PC-9 (cell line): ENCODE measurements at regions not wholly inside any gene's neighbourhood (a gene's known extent, or its start where the extent isn't known, plus 50 kb on each side); places are given as distances from the start of the nearest gene placed in this dataset.
A peak's percentile ranks its signal among the peaks of the same experiment; 100 is the strongest.

Experiments
- BruUV-seq: library from RNA; stranded (reverse); fragments of 400-500 nt; replicated peaks from 2 replicates; lab custom pipeline; 2021; lab: Mats Ljungman, UMichigan
- CTCF ChIA-PET: fragments of 300-600 bp; sonication (Branson Sonifier 250); formaldehyde crosslinking; loops from one replicate; lab custom pipeline; 2022; ENCODE audit warnings: antibody characterized with exemption; lab: Charles Lee
- POLR2A ChIA-PET: fragments of 300-600 bp; sonication (Branson Sonifier 250); formaldehyde crosslinking; loops from one replicate; lab custom pipeline; 2022; ENCODE audit warnings: antibody characterized with exemption; ENCODE audit not compliant: unreplicated experiment; lab: Charles Lee
- DNase-seq, 2 experiments: peaks; one replicate each; pipeline versions ENCODE4 v3.0.0 to v3.0.0-alpha.2; 2015 to 2022; ENCODE audit warnings: mixed read lengths in 1 of 2
- H2AFZ ChIP-seq: fragments of 200-600 bp; sonication (generic); 2 replicates; pipeline ENCODE4 v1.8.1; 2017; ENCODE audit warnings: antibody characterized with exemption
- H3F3A ChIP-seq: fragments of 200-600 bp; sonication (generic); 2 replicates; pipeline ENCODE4 v1.8.1; 2017; ENCODE audit warnings: antibody characterized with exemption, mild to moderate bottlenecking, low read depth; ENCODE audit not compliant: insufficient read depth
- H3K27ac ChIP-seq: fragments of 200-600 bp; sonication (generic); 2 replicates; pipeline ENCODE4 v1.6.1; 2016; ENCODE audit warnings: mixed run types
- H3K27me3 ChIP-seq: fragments of 200-600 bp; sonication (generic); 2 replicates; pipeline ENCODE4 v1.6.1; 2016; ENCODE audit warnings: low read depth, mixed run types; ENCODE audit not compliant: insufficient read depth
- H3K36me3 ChIP-seq: fragments of 200-600 bp; sonication (generic); 2 replicates; pipeline ENCODE4 v1.6.1; 2016; ENCODE audit warnings: low read depth, mixed run types
- H3K4me1 ChIP-seq: fragments of 200-600 bp; sonication (generic); replicated peaks from 2 replicates; pipeline ENCODE4 v1.6.1; 2016; ENCODE audit warnings: mixed run types; ENCODE audit not compliant: insufficient read depth
- H3K4me2 ChIP-seq: fragments of 200-600 bp; sonication (generic); 2 replicates; pipeline ENCODE4 v1.6.1; 2017; ENCODE audit warnings: mixed run types
- H3K4me3 ChIP-seq: fragments of 200-600 bp; sonication (generic); 2 replicates; pipeline ENCODE4 v1.6.1; 2016; ENCODE audit warnings: mixed run types
- H3K79me2 ChIP-seq: fragments of 200-600 bp; sonication (generic); 2 replicates; pipeline ENCODE4 v1.6.1; 2017; ENCODE audit warnings: low read depth, mixed run types
- H3K9me2 ChIP-seq: fragments of 200-600 bp; sonication (generic); 2 replicates; pipeline ENCODE4 v1.8.1; 2017; ENCODE audit warnings: mild to moderate bottlenecking; ENCODE audit not compliant: insufficient read depth
- H3K9me3 ChIP-seq: fragments of 200-600 bp; sonication (generic); 2 replicates; pipeline ENCODE4 v1.8.1; 2016; ENCODE audit warnings: low read depth; ENCODE audit not compliant: insufficient read depth
- H4K20me1 ChIP-seq: fragments of 200-600 bp; sonication (generic); 2 replicates; pipeline ENCODE4 v1.8.1; 2017; ENCODE audit not compliant: insufficient read depth
- CTCF ChIP-seq: fragments of 200-600 bp; sonication (generic); conservative IDR thresholded peaks from 2 replicates; pipeline ENCODE4 v1.6.1; 2017; ENCODE audit warnings: mixed run types, antibody characterized with exemption, mild to moderate bottlenecking, moderate library complexity
- EZH2 ChIP-seq: fragments of 200-600 bp; sonication (generic); IDR thresholded peaks from 2 replicates; pipeline ENCODE4 v1.8.0; 2017; ENCODE audit warnings: antibody characterized with exemption, low read depth
- intact Hi-C: fragments of 100-400 bp; cut with micrococcal nuclease; formaldehyde crosslinking; loops from one replicate; pipeline ENCODE4 v1.10.0; 2022; ENCODE audit not compliant: unreplicated experiment

GRCh38 chr6:108739496-108740330, 108.5 kb upstream of the ARMC2 start:
- Histone ChIP-seq H4K20me1 (no peaks in the 10 kb centered on the region), H3K4me3 (no peak overlapping the region; the same call in 1 of the 2 replicates), H3K27me3 (no peaks in the 10 kb centered on the region), H2AFZ (peak overlapping the region; percentile 17; the same call in 1 of the 2 replicates), H3K36me3 (no peaks in the 10 kb centered on the region), H3K4me2 (peak overlapping the region; percentile 96), H3K9me2 (no peaks in the 10 kb centered on the region), H3K79me2 (peaks cover 24% of the 10 kb centered on the region; the same call in 1 of the 2 replicates), H3K4me1 (peaks cover 90% of the 10 kb centered on the region), H3K27ac (peak overlapping the region; percentile 99), H3F3A (peaks cover 66% of the 10 kb centered on the region), H3K9me3 (no peaks in the 10 kb centered on the region)
- BruUV-seq, result no TSS peak
- intact Hi-C loops, result no loop called here
- TF ChIP-seq EZH2 (no peak), CTCF (no peak)
- ChIA-PET CTCF (interaction anchor here (0.6 kb wide), 1 partner anchor 85 kb away, joined by 5 read pairs; no protein-coding TSS in a partner anchor), POLR2A (interaction anchor here (0.6 kb wide), 3 partner anchors 50 to 230 kb away, joined by 3 to 5 read pairs (median 3); no protein-coding TSS in a partner anchor)
- DNase-seq, result peak; percentile 69 to 94

- no peak for DNase-seq
- peaks cover 32% of the 10 kb centered on the region; the same call in 1 of the 2 replicates for H3K79me2 ChIP-seq
- H3K9me2 ChIP-seq, result no peaks in the 10 kb centered on the region
- peak overlapping the region; percentile 67 for H3K4me2 ChIP-seq
- H3K36me3 ChIP-seq, result no peaks in the 10 kb centered on the region
- ChIA-PET CTCF (interaction anchor here (0.6 to 0.7 kb wide), 2 partner anchors 13 to 168 kb away, joined by 6 to 10 read pairs; no protein-coding TSS in a partner anchor), POLR2A (interaction anchor here (0.6 kb wide), 1 partner anchor 52 kb away, joined by 5 read pairs; no protein-coding TSS in a partner anchor)
- BruUV-seq, result no TSS peak
- H3K27ac ChIP-seq, result peak overlapping the region; percentile 87
- intact Hi-C loops, result no loop called here
- peaks cover 57% of the 10 kb centered on the region for H3F3A ChIP-seq
- H2AFZ ChIP-seq, result no peak overlapping the region
- H4K20me1 ChIP-seq, result no peaks in the 10 kb centered on the region
- H3K4me1 ChIP-seq, result peaks cover 89% of the 10 kb centered on the region
- TF ChIP-seq EZH2, result no peak
- TF ChIP-seq CTCF, result no peak
- no peaks in the 10 kb centered on the region for H3K9me3 ChIP-seq
- no peak overlapping the region for H3K4me3 ChIP-seq
- no peaks in the 10 kb centered on the region for H3K27me3 ChIP-seq
Measured at GRCh38 chr6:108741331-108741989, 106.8 kb upstream of the ARMC2 start.

GRCh38 chr6:108742041-108742440, 106.2 kb upstream of the ARMC2 start:
- peak; percentile 50 to 89 for DNase-seq
- ChIA-PET CTCF (no interaction called here), POLR2A (interaction anchor here (0.6 kb wide), 3 partner anchors 38 to 186 kb away, joined by 3 to 7 read pairs (median 5); no protein-coding TSS in a partner anchor)
- Histone ChIP-seq H3K27ac (peak overlapping the region; percentile 87), H3K9me2 (no peaks in the 10 kb centered on the region), H3K36me3 (no peaks in the 10 kb centered on the region), H3K4me3 (no peak overlapping the region; the same call in 1 of the 2 replicates), H3K79me2 (peaks cover 32% of the 10 kb centered on the region; the same call in 1 of the 2 replicates), H3K27me3 (no peaks in the 10 kb centered on the region), H3K9me3 (no peaks in the 10 kb centered on the region), H4K20me1 (no peaks in the 10 kb centered on the region), H3F3A (peaks cover 60% of the 10 kb centered on the region), H3K4me2 (peak overlapping the region; percentile 67), H3K4me1 (peaks cover 92% of the 10 kb centered on the region), H2AFZ (peak overlapping the region; percentile 42; the same call in 1 of the 2 replicates)
- TF ChIP-seq EZH2, result no peak
- TF ChIP-seq CTCF, result no peak
- no TSS peak for BruUV-seq
- intact Hi-C loops, result no loop called here
